Esophagus squamous epithelium (tissue), 5 donors: ENCODE measurements at regions not wholly inside any gene's neighbourhood (a gene's known extent, or its start where the extent isn't known, plus 50 kb on each side); places are given as distances from the start of the nearest gene placed in this dataset.

Experiments
- DNase-seq: peaks from one replicate; lab custom pipeline; 2025; lab: John Stamatoyannopoulos, UW
- H3K27ac ChIP-seq, 4 donors: fragments of 200-600 bp; sonication (generic); one replicate each; pipeline ENCODE4 v1.5.1; 2016 to 2019; ENCODE audit warnings: mild to moderate bottlenecking in 1 of 4
- H3K27me3 ChIP-seq, 4 donors: fragments of 200-600 bp; sonication (generic); 1 replicate in 3 of 4; 2 replicates in 1 of 4; pipeline versions ENCODE4 v1.5.1 to v1.6.0; 2017 to 2021; ENCODE audit warnings: antibody characterized with exemption in 1 of 4
- H3K36me3 ChIP-seq, 3 donors: fragments of 200-600 bp; sonication (generic); one replicate each; pipeline ENCODE4 v1.5.1; 2016 to 2019
- H3K4me1 ChIP-seq, 3 donors: fragments of 200-600 bp; sonication (generic); one replicate each; pipeline ENCODE4 v1.5.1; 2017 to 2019
- H3K4me3 ChIP-seq, 4 donors: fragments of 200-600 bp; sonication (generic); 1 replicate in 3 of 4; 2 replicates in 1 of 4; pipeline ENCODE4 v1.5.1; 2016 to 2019; ENCODE audit warnings: mild to moderate bottlenecking in 2 of 4, moderate library complexity in 1 of 4
- H3K9me3 ChIP-seq, 3 donors: fragments of 200-600 bp; sonication (generic); one replicate each; pipeline ENCODE4 v1.5.1; 2016 to 2019
- CTCF ChIP-seq, 6 experiments: fragments of 450-650 bp in 4 of 6; fragments of 200-600 bp in 2 of 6; sonication (generic) in 2 of 6; IDR thresholded peaks; one replicate each; pipeline ENCODE4 v1.5.1; 2016 to 2019; ENCODE audit warnings: antibody characterized with exemption in 6 of 6, mild to moderate bottlenecking in 4 of 6, moderate library complexity in 4 of 6
- POLR2A ChIP-seq, 4 donors: fragments of 450-650 bp; IDR thresholded peaks; one replicate each; pipeline ENCODE4 v1.6.1; 2017; ENCODE audit warnings: antibody characterized with exemption in 4 of 4, mild to moderate bottlenecking in 4 of 4, moderate library complexity in 3 of 4
- WGBS, 2 donors: methylation state at CpG; one replicate each; pipeline ENCODE4 v1.1.5; 2018; 5-methylcytosine and 5-hydroxymethylcytosine counted together
- intact Hi-C: fragments of 100-400 bp; cut with DNase I; formaldehyde crosslinking; loops from one replicate; pipeline ENCODE4 v1.15.0; 2022
- donor health status: DM: yes; HTN: yes; CAD: no.

- no peak overlapping the region for H3K4me3 ChIP-seq
- no peaks in the 10 kb centered on the region for H3K27me3 ChIP-seq
- H3K27ac ChIP-seq, result no peak overlapping the region
- 58 to 64% methylated on average over 4 of the region's 4 CpGs for WGBS, 2 donors
- H3K4me1 ChIP-seq, result no peaks in the 10 kb centered on the region
- no peaks in the 10 kb centered on the region for H3K9me3 ChIP-seq
- no peak for DNase-seq
- intact Hi-C loops, result no loop called here
- TF ChIP-seq CTCF (IDR thresholded peaks at IDR 0.05) (no peak), POLR2A (IDR thresholded peaks at IDR 0.05) (no peak)
- H3K36me3 ChIP-seq, result no peaks in the 10 kb centered on the region
Measured at GRCh38 chr12:11976005-11976404, 94.7 kb upstream of the BCL2L14 start.

GRCh38 chr12:11978726-11979384, 91.9 kb upstream of the BCL2L14 start:
- Histone ChIP-seq H3K4me3 (no peak overlapping the region), H3K9me3 (no peaks in the 10 kb centered on the region), H3K36me3 (no peaks in the 10 kb centered on the region), H3K27ac (no peak overlapping the region), H3K4me1 (no peaks in the 10 kb centered on the region), H3K27me3 (no peaks in the 10 kb centered on the region)
- DNase-seq, result no peak
- intact Hi-C loops, result no loop called here
- no peak for TF ChIP-seq POLR2A (IDR thresholded peaks at IDR 0.05)
- no peak for TF ChIP-seq CTCF (IDR thresholded peaks at IDR 0.05)
- 37 to 53% methylated on average over 1 to 2 of the region's 2 CpGs for WGBS, 2 donors

GRCh38 chr12:11980115-11980514, 90.6 kb upstream of the BCL2L14 start:
- intact Hi-C loops, result no loop called here
- Histone ChIP-seq H3K27me3 (no peaks in the 10 kb centered on the region), H3K4me1 (no peaks in the 10 kb centered on the region), H3K36me3 (no peaks in the 10 kb centered on the region), H3K27ac (no peak overlapping the region), H3K9me3 (no peaks in the 10 kb centered on the region), H3K4me3 (no peak overlapping the region)
- no peak for TF ChIP-seq POLR2A (IDR thresholded peaks at IDR 0.05)
- TF ChIP-seq CTCF (IDR thresholded peaks at IDR 0.05), result no peak
- no peak for DNase-seq
- WGBS, 2 donors, result 86 to 94% methylated on average over 2 of the region's 2 CpGs

GRCh38 chr12:11981121-11981733, 89.5 kb upstream of the BCL2L14 start:
- TF ChIP-seq POLR2A (IDR thresholded peaks at IDR 0.05), result no peak
- TF ChIP-seq CTCF (IDR thresholded peaks at IDR 0.05), result no peak
- intact Hi-C loops, result no loop called here
- Histone ChIP-seq H3K9me3 (no peaks in the 10 kb centered on the region), H3K36me3 (no peaks in the 10 kb centered on the region), H3K4me3 (no peak overlapping the region), H3K27me3 (no peaks in the 10 kb centered on the region), H3K4me1 (no peaks in the 10 kb centered on the region), H3K27ac (no peak overlapping the region)
- no peak for DNase-seq
- WGBS, 2 donors, result 36 to 66% methylated on average over 7 of the region's 7 CpGs

- H3K4me1 ChIP-seq, result no peaks in the 10 kb centered on the region
- no peak overlapping the region for H3K4me3 ChIP-seq
- no peak for TF ChIP-seq CTCF (IDR thresholded peaks at IDR 0.05)
- no peak for TF ChIP-seq POLR2A (IDR thresholded peaks at IDR 0.05)
- no peaks in the 10 kb centered on the region for H3K36me3 ChIP-seq
- H3K27ac ChIP-seq, result no peak overlapping the region
- DNase-seq, result no peak
- intact Hi-C loops, result no loop called here
- WGBS, 2 donors, result 83 to 88% methylated on average over 3 of the region's 3 CpGs
- H3K9me3 ChIP-seq, result no peaks in the 10 kb centered on the region
- no peaks in the 10 kb centered on the region for H3K27me3 ChIP-seq
Measured at GRCh38 chr12:11984417-11984816, 86.3 kb upstream of the BCL2L14 start.
